Parathyroid adenoma (tissue), 2 donors: ENCODE measurements at regions not wholly inside any gene's neighbourhood (a gene's known extent, or its start where the extent isn't known, plus 50 kb on each side); places are given as distances from the start of the nearest gene placed in this dataset.

ENCODE experiments used
- H2AFZ ChIP-seq: fragments of 300-600 bp; sonication (generic); one replicate; pipeline ENCODE4 v1.7.0; 2017; ENCODE audit warnings: antibody characterized with exemption, mild to moderate bottlenecking
- H3K27ac ChIP-seq: fragments of 300-600 bp; sonication (generic); one replicate; pipeline ENCODE4 v1.7.0; 2017
- H3K27me3 ChIP-seq: fragments of 300-600 bp; sonication (generic); one replicate; pipeline ENCODE4 v1.7.0; 2017; ENCODE audit warnings: low read length; ENCODE audit not compliant: control insufficient read depth, insufficient read depth
- H3K36me3 ChIP-seq: fragments of 300-600 bp; sonication (generic); one replicate; pipeline ENCODE4 v1.7.0; 2017; ENCODE audit warnings: low read length; ENCODE audit not compliant: control insufficient read depth, insufficient read depth
- H3K4me1 ChIP-seq: fragments of 300-600 bp; sonication (generic); one replicate; pipeline ENCODE4 v1.7.0; 2017; ENCODE audit warnings: control low read depth
- H3K4me2 ChIP-seq: fragments of 300-600 bp; sonication (generic); one replicate; pipeline ENCODE4 v1.7.0; 2017; ENCODE audit warnings: low read length
- H3K4me3 ChIP-seq: fragments of 300-600 bp; sonication (generic); one replicate; pipeline ENCODE4 v1.7.0; 2017; ENCODE audit warnings: low read depth, low read length
- H3K79me2 ChIP-seq: fragments of 300-600 bp; sonication (generic); one replicate; pipeline ENCODE4 v1.7.0; 2017; ENCODE audit warnings: control low read depth
- H3K9ac ChIP-seq: fragments of 300-600 bp; sonication (generic); one replicate; pipeline ENCODE4 v1.7.0; 2017; ENCODE audit warnings: mild to moderate bottlenecking
- H3K9me3 ChIP-seq: fragments of 300-600 bp; sonication (generic); one replicate; pipeline ENCODE4 v1.7.0; 2017; ENCODE audit warnings: low read length; ENCODE audit not compliant: control insufficient read depth
- CTCF ChIP-seq: fragments of 300-600 bp; sonication (generic); IDR thresholded peaks from one replicate; pipeline ENCODE4 v1.7.0; 2017; ENCODE audit warnings: antibody characterized with exemption, mild to moderate bottlenecking
- donor health status: primary hyperparathyroidism.

GRCh38 chrX:39843318-39843717 lies 254.4 kb downstream of the BCOR start:
- Histone ChIP-seq H2AFZ (no peak overlapping the region), H3K9me3 (no peaks in the 10 kb centered on the region), H3K36me3 (no peaks in the 10 kb centered on the region), H3K9ac (no peak overlapping the region), H3K27me3 (no peaks in the 10 kb centered on the region), H3K4me2 (no peak overlapping the region), H3K4me3 (no peak overlapping the region), H3K79me2 (no peaks in the 10 kb centered on the region), H3K27ac (no peak overlapping the region), H3K4me1 (no peaks in the 10 kb centered on the region)
- no peak for TF ChIP-seq CTCF

- H3K9ac ChIP-seq: no peak overlapping the region
- no peaks in the 10 kb centered on the region for H3K27me3 ChIP-seq
- no peak overlapping the region for H3K4me3 ChIP-seq
- TF ChIP-seq CTCF: no peak
- no peak overlapping the region for H2AFZ ChIP-seq
- H3K4me2 ChIP-seq: no peak overlapping the region
- H3K36me3 ChIP-seq: no peaks in the 10 kb centered on the region
- no peak overlapping the region for H3K27ac ChIP-seq
- no peaks in the 10 kb centered on the region for H3K79me2 ChIP-seq
- H3K9me3 ChIP-seq: no peaks in the 10 kb centered on the region
- no peaks in the 10 kb centered on the region for H3K4me1 ChIP-seq
These were observed 252.5 kb downstream of the BCOR start for GRCh38 chrX:39845233-39845632.

- no peaks in the 10 kb centered on the region for H3K27me3 ChIP-seq
- H3K36me3 ChIP-seq: no peaks in the 10 kb centered on the region
- no peaks in the 10 kb centered on the region for H3K79me2 ChIP-seq
- no peak overlapping the region for H3K9ac ChIP-seq
- no peak overlapping the region for H2AFZ ChIP-seq
- no peaks in the 10 kb centered on the region for H3K4me1 ChIP-seq
- no peak overlapping the region for H3K4me3 ChIP-seq
- no peak overlapping the region for H3K4me2 ChIP-seq
- no peaks in the 10 kb centered on the region for H3K9me3 ChIP-seq
- TF ChIP-seq CTCF: no peak
- no peak overlapping the region for H3K27ac ChIP-seq
These were observed 251.3 kb downstream of the BCOR start for GRCh38 chrX:39846460-39846859.

GRCh38 chrX:39848243-39848642 lies 249.5 kb downstream of the BCOR start:
- no peaks in the 10 kb centered on the region for H3K9me3 ChIP-seq
- H3K27me3 ChIP-seq: no peaks in the 10 kb centered on the region
- H3K79me2 ChIP-seq: no peaks in the 10 kb centered on the region
- no peak overlapping the region for H3K27ac ChIP-seq
- no peaks in the 10 kb centered on the region for H3K4me1 ChIP-seq
- no peak overlapping the region for H3K4me3 ChIP-seq
- no peak overlapping the region for H3K4me2 ChIP-seq
- H2AFZ ChIP-seq: no peak overlapping the region
- no peak for TF ChIP-seq CTCF
- H3K36me3 ChIP-seq: no peaks in the 10 kb centered on the region
- H3K9ac ChIP-seq: no peak overlapping the region

GRCh38 chrX:39848900-39849299 lies 248.9 kb downstream of the BCOR start:
- Histone ChIP-seq H3K9ac (no peak overlapping the region), H3K79me2 (no peaks in the 10 kb centered on the region), H2AFZ (no peak overlapping the region), H3K4me1 (no peaks in the 10 kb centered on the region), H3K27me3 (no peaks in the 10 kb centered on the region), H3K27ac (no peak overlapping the region), H3K4me3 (no peak overlapping the region), H3K9me3 (no peaks in the 10 kb centered on the region), H3K4me2 (no peak overlapping the region), H3K36me3 (no peaks in the 10 kb centered on the region)
- TF ChIP-seq CTCF: no peak
